ENCODE measurements at regions not wholly inside any gene's neighbourhood (a gene's known extent, or its start where the extent isn't known, plus 50 kb on each side); places are given as distances from the start of the nearest gene placed in this dataset.
A peak's percentile ranks its signal among the peaks of the same experiment; 100 is the strongest.

GRCh38 chr14:38761033-38761432 is 342.0 kb downstream of the SEC23A start:
- no peak for DNase-seq

GRCh38 chr14:38758661-38759060 is 344.4 kb downstream of the SEC23A start:
- no peak for DNase-seq

GRCh38 chr14:38755036-38755435 is 348.0 kb downstream of the SEC23A start:
- DNase-seq: peak; percentile 11

GRCh38 chr14:38752750-38753149 is 350.3 kb downstream of the SEC23A start:
- no peak for DNase-seq

GRCh38 chr14:38752341-38752740 is 350.7 kb downstream of the SEC23A start:
- no peak for DNase-seq

- DNase-seq: no peak
Measured at GRCh38 chr14:38751459-38751858, 351.6 kb downstream of the SEC23A start.

GRCh38 chr14:38749936-38750335 is 353.1 kb downstream of the SEC23A start:
- no peak for DNase-seq

- no peak for DNase-seq
Measured at GRCh38 chr14:38745861-38746260, 357.2 kb downstream of the SEC23A start.

GRCh38 chr14:38743966-38744584 is 359.0 kb downstream of the SEC23A start:
- DNase-seq: no peak

- DNase-seq: no peak
Measured at GRCh38 chr14:38737686-38738407, 365.2 kb downstream of the SEC23A start.

GRCh38 chr14:38735005-38735404 is 368.0 kb downstream of the SEC23A start:
- no peak for DNase-seq

- no peak for DNase-seq
Measured at GRCh38 chr14:38731962-38732361, 371.1 kb downstream of the SEC23A start.

GRCh38 chr14:38730420-38730819 is 372.6 kb downstream of the SEC23A start:
- DNase-seq: no peak

- DNase-seq: no peak
Measured at GRCh38 chr14:38727731-38728130, 375.3 kb downstream of the SEC23A start.

- DNase-seq: no peak
Measured at GRCh38 chr14:38724621-38725020, 378.4 kb downstream of the SEC23A start.

- DNase-seq: no peak
Measured at GRCh38 chr14:38723959-38724358, 379.1 kb downstream of the SEC23A start.

- DNase-seq: no peak
Measured at GRCh38 chr14:38723277-38723676, 379.8 kb downstream of the SEC23A start.

- DNase-seq: peak; percentile 54
Measured at GRCh38 chr14:38721822-38722431, 381.1 kb downstream of the SEC23A start.

GRCh38 chr14:38718519-38718918 is 384.5 kb downstream of the SEC23A start:
- no peak for DNase-seq

GRCh38 chr14:38716926-38717325 is 386.1 kb downstream of the SEC23A start:
- no peak for DNase-seq

GRCh38 chr14:38710881-38711280 is 392.2 kb downstream of the SEC23A start:
- no peak for DNase-seq

GRCh38 chr14:38710196-38710595 is 392.8 kb downstream of the SEC23A start:
- no peak for DNase-seq

GRCh38 chr14:38705220-38705619 is 397.8 kb downstream of the SEC23A start:
- no peak for DNase-seq

GRCh38 chr14:38704220-38704619 is 398.8 kb downstream of the SEC23A start:
- no peak for DNase-seq
